ENCODE measurements at regions not wholly inside any gene's neighbourhood (a gene's known extent, or its start where the extent isn't known, plus 50 kb on each side); places are given as distances from the start of the nearest gene placed in this dataset.
"Not testable (repeated sequence)": the region's sequence is repeated elsewhere in the genome, so short reads cannot be mapped to it uniquely, and the experiment has no call there.

GRCh38 chr13:80691814-80692213 lies 350.9 kb upstream of the SPRY2 start:
- TF ChIP-seq, protein P1, sequence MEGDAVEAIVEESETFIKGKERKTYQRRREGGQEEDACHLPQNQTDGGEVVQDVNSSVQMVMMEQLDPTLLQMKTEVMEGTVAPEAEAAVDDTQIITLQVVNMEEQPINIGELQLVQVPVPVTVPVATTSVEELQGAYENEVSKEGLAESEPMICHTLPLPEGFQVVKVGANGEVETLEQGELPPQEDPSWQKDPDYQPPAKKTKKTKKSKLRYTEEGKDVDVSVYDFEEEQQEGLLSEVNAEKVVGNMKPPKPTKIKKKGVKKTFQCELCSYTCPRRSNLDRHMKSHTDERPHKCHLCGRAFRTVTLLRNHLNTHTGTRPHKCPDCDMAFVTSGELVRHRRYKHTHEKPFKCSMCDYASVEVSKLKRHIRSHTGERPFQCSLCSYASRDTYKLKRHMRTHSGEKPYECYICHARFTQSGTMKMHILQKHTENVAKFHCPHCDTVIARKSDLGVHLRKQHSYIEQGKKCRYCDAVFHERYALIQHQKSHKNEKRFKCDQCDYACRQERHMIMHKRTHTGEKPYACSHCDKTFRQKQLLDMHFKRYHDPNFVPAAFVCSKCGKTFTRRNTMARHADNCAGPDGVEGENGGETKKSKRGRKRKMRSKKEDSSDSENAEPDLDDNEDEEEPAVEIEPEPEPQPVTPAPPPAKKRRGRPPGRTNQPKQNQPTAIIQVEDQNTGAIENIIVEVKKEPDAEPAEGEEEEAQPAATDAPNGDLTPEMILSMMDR (conservative IDR thresholded peaks at IDR 0.05; ENCODE audit: low read depth, low read length): not testable (repeated sequence)
- not testable (repeated sequence) for TF ChIP-seq EZH2 (IDR thresholded peaks at IDR 0.05; ENCODE audit: low read length, unreplicated experiment); EZH2phosphoT487 (IDR thresholded peaks at IDR 0.05; ENCODE audit: borderline replicate concordance, low read length)
